ENCODE measurements at regions not wholly inside any gene's neighbourhood (a gene's known extent, or its start where the extent isn't known, plus 50 kb on each side); places are given as distances from the start of the nearest gene placed in this dataset.

GRCh38 chr4:178665916-178666315 lies 1223.7 kb upstream of the AGA start:
- H3K9me3 Mint-ChIP-seq = peaks cover 0 to 6% (median 0%) of the 10 kb centered on the region in 3 donors
- no peak overlapping the region for H3K4me3 Mint-ChIP-seq
- no peak overlapping the region for H3K27ac Mint-ChIP-seq
- no peaks in the 10 kb centered on the region for H3K27me3 Mint-ChIP-seq
- no peaks in the 10 kb centered on the region for H3K4me1 Mint-ChIP-seq
- no peaks in the 10 kb centered on the region for H3K36me3 Mint-ChIP-seq

- H3K27me3 Mint-ChIP-seq = no peaks in the 10 kb centered on the region
Observed at GRCh38 chr4:178671766-178672165, 1229.5 kb upstream of the AGA start.

GRCh38 chr4:178672512-178672911 lies 1230.3 kb upstream of the AGA start:
- H3K36me3 Mint-ChIP-seq = no peaks in the 10 kb centered on the region
- H3K27ac Mint-ChIP-seq = no peak overlapping the region
- H3K4me1 Mint-ChIP-seq = no peaks in the 10 kb centered on the region
- no peak overlapping the region for H3K4me3 Mint-ChIP-seq
- H3K9me3 Mint-ChIP-seq = peaks cover 4 to 10% (median 4%) of the 10 kb centered on the region in 3 donors
- no peaks in the 10 kb centered on the region for H3K27me3 Mint-ChIP-seq

More at GRCh38 chr4:178671766-178672165, 1229.5 kb upstream of the AGA start:
- Mint-ChIP-seq H3K4me3 (no peak overlapping the region), H3K27ac (no peak overlapping the region), H3K4me1 (no peaks in the 10 kb centered on the region), H3K9me3 (peaks cover 4 to 9% (median 4%) of the 10 kb centered on the region in 3 donors), H3K36me3 (no peaks in the 10 kb centered on the region)

- no peak overlapping the region for H3K4me3 Mint-ChIP-seq
Observed at GRCh38 chr4:178681871-178682270, 1239.6 kb upstream of the AGA start.

GRCh38 chr4:178689926-178690325 lies 1247.7 kb upstream of the AGA start:
- H3K4me3 Mint-ChIP-seq = no peak overlapping the region
- peaks cover 0 to 15% (median 2%) of the 10 kb centered on the region in 3 donors for H3K9me3 Mint-ChIP-seq
- H3K27me3 Mint-ChIP-seq = no peaks in the 10 kb centered on the region
- H3K36me3 Mint-ChIP-seq = no peaks in the 10 kb centered on the region
- H3K4me1 Mint-ChIP-seq = no peaks in the 10 kb centered on the region
- H3K27ac Mint-ChIP-seq = no peak overlapping the region

More at GRCh38 chr4:178681871-178682270, 1239.6 kb upstream of the AGA start:
- Mint-ChIP-seq H3K27me3 (no peaks in the 10 kb centered on the region), H3K9me3 (peaks cover 0 to 23% (median 4%) of the 10 kb centered on the region in 3 donors), H3K27ac (no peak overlapping the region), H3K4me1 (no peaks in the 10 kb centered on the region), H3K36me3 (no peaks in the 10 kb centered on the region)

GRCh38 chr4:178693816-178694215 lies 1251.6 kb upstream of the AGA start:
- no peaks in the 10 kb centered on the region for H3K36me3 Mint-ChIP-seq
- H3K9me3 Mint-ChIP-seq = peaks cover 0 to 16% (median 6%) of the 10 kb centered on the region in 3 donors
- H3K27ac Mint-ChIP-seq = no peak overlapping the region
- H3K4me3 Mint-ChIP-seq = no peak overlapping the region
- H3K27me3 Mint-ChIP-seq = no peaks in the 10 kb centered on the region
- no peaks in the 10 kb centered on the region for H3K4me1 Mint-ChIP-seq

GRCh38 chr4:178696515-178696914 lies 1254.3 kb upstream of the AGA start:
- no peaks in the 10 kb centered on the region for H3K27me3 Mint-ChIP-seq
- H3K4me3 Mint-ChIP-seq = no peak overlapping the region
- peaks cover 0 to 8% (median 4%) of the 10 kb centered on the region in 3 donors for H3K9me3 Mint-ChIP-seq
- H3K27ac Mint-ChIP-seq = no peak overlapping the region
- H3K36me3 Mint-ChIP-seq = no peaks in the 10 kb centered on the region
- no peaks in the 10 kb centered on the region for H3K4me1 Mint-ChIP-seq

GRCh38 chr4:178712486-178712885 lies 1270.2 kb upstream of the AGA start:
- Mint-ChIP-seq H3K4me3 (no peak overlapping the region), H3K4me1 (no peaks in the 10 kb centered on the region), H3K27ac (no peak overlapping the region), H3K36me3 (peaks cover 2% of the 10 kb centered on the region), H3K27me3 (no peaks in the 10 kb centered on the region), H3K9me3 (peaks cover 0 to 8% (median 7%) of the 10 kb centered on the region in 3 donors)

GRCh38 chr4:178738026-178738425 lies 1295.8 kb upstream of the AGA start:
- H3K27ac Mint-ChIP-seq = no peak overlapping the region
- H3K9me3 Mint-ChIP-seq = no peaks in the 10 kb centered on the region
- no peaks in the 10 kb centered on the region for H3K27me3 Mint-ChIP-seq

GRCh38 chr4:178745203-178745602 lies 1303.0 kb upstream of the AGA start:
- no peaks in the 10 kb centered on the region for H3K4me1 Mint-ChIP-seq
- peaks cover 0 to 7% (median 2%) of the 10 kb centered on the region in 3 donors for H3K9me3 Mint-ChIP-seq
- no peaks in the 10 kb centered on the region for H3K27me3 Mint-ChIP-seq
- no peak overlapping the region for H3K27ac Mint-ChIP-seq
- H3K4me3 Mint-ChIP-seq = no peak overlapping the region
- H3K36me3 Mint-ChIP-seq = peaks cover under 1% of the 10 kb centered on the region

More at GRCh38 chr4:178738026-178738425, 1295.8 kb upstream of the AGA start:
- H3K4me1 Mint-ChIP-seq = no peaks in the 10 kb centered on the region
- no peak overlapping the region for H3K4me3 Mint-ChIP-seq
- H3K36me3 Mint-ChIP-seq = no peaks in the 10 kb centered on the region

GRCh38 chr4:178752954-178753525 lies 1310.8 kb upstream of the AGA start:
- Mint-ChIP-seq H3K9me3 (peaks cover 0 to 13% (median 0%) of the 10 kb centered on the region in 3 donors), H3K27me3 (no peaks in the 10 kb centered on the region), H3K27ac (no peak overlapping the region), H3K36me3 (peaks cover 2% of the 10 kb centered on the region), H3K4me1 (no peaks in the 10 kb centered on the region), H3K4me3 (no peak overlapping the region)

- H3K27ac Mint-ChIP-seq = no peak overlapping the region
- H3K4me3 Mint-ChIP-seq = no peak overlapping the region
- no peaks in the 10 kb centered on the region for H3K4me1 Mint-ChIP-seq
- H3K27me3 Mint-ChIP-seq = no peaks in the 10 kb centered on the region
- H3K36me3 Mint-ChIP-seq = no peaks in the 10 kb centered on the region
- H3K9me3 Mint-ChIP-seq = peaks cover 0 to 4% (median 0%) of the 10 kb centered on the region in 3 donors
Observed at GRCh38 chr4:178778496-178778895, 1336.3 kb upstream of the AGA start.

GRCh38 chr4:178781779-178782178 lies 1339.5 kb upstream of the AGA start:
- Mint-ChIP-seq H3K27ac (no peak overlapping the region), H3K9me3 (peaks cover 2 to 5% (median 4%) of the 10 kb centered on the region in 3 donors), H3K27me3 (no peaks in the 10 kb centered on the region), H3K36me3 (no peaks in the 10 kb centered on the region), H3K4me3 (no peak overlapping the region), H3K4me1 (no peaks in the 10 kb centered on the region)

- H3K9me3 Mint-ChIP-seq = peaks cover 2 to 5% (median 4%) of the 10 kb centered on the region in 3 donors
- no peak overlapping the region for H3K27ac Mint-ChIP-seq
- H3K36me3 Mint-ChIP-seq = no peaks in the 10 kb centered on the region
- H3K4me3 Mint-ChIP-seq = no peak overlapping the region
- H3K4me1 Mint-ChIP-seq = no peaks in the 10 kb centered on the region
- no peaks in the 10 kb centered on the region for H3K27me3 Mint-ChIP-seq
Observed at GRCh38 chr4:178784491-178784890, 1342.3 kb upstream of the AGA start.

GRCh38 chr4:178789279-178789678 lies 1347.0 kb upstream of the AGA start:
- H3K27ac Mint-ChIP-seq = no peak overlapping the region
- no peaks in the 10 kb centered on the region for H3K36me3 Mint-ChIP-seq
- no peaks in the 10 kb centered on the region for H3K4me1 Mint-ChIP-seq
- no peak overlapping the region for H3K4me3 Mint-ChIP-seq
- H3K9me3 Mint-ChIP-seq = peaks cover 2 to 11% (median 10%) of the 10 kb centered on the region in 3 donors
- H3K27me3 Mint-ChIP-seq = no peaks in the 10 kb centered on the region

- no peak overlapping the region for H3K27ac Mint-ChIP-seq
- H3K36me3 Mint-ChIP-seq = no peaks in the 10 kb centered on the region
- H3K9me3 Mint-ChIP-seq = peaks cover 0 to 3% (median 1%) of the 10 kb centered on the region in 3 donors
- H3K4me3 Mint-ChIP-seq = no peak overlapping the region
- no peaks in the 10 kb centered on the region for H3K27me3 Mint-ChIP-seq
- H3K4me1 Mint-ChIP-seq = no peaks in the 10 kb centered on the region
Observed at GRCh38 chr4:178799204-178799603, 1357.0 kb upstream of the AGA start.

Data from IgD-negative memory B cell (primary cell).